Stomach (tissue), 4 donors: ENCODE measurements at regions not wholly inside any gene's neighbourhood (a gene's known extent, or its start where the extent isn't known, plus 50 kb on each side); places are given as distances from the start of the nearest gene placed in this dataset.

Experiments used
- EP300 ChIP-seq: sonication (generic); formaldehyde crosslinking; IDR thresholded peaks from one replicate; pipeline ENCODE4 v1.6.1; 2017; ENCODE audit warnings: antibody characterized with exemption
- POLR2AphosphoS5 ChIP-seq, 3 donors: sonication (generic); formaldehyde crosslinking; IDR thresholded peaks; one replicate each; pipeline ENCODE4 v1.6.1; 2016; ENCODE audit warnings: antibody characterized with exemption in 3 of 3
- TF ChIP-seq, protein P1 (sequence below), 7 experiments: fragments of 450-650 bp in 4 of 7; fragments of 200-600 bp in 3 of 7; sonication (generic) in 3 of 7; IDR thresholded peaks; one replicate each; pipeline ENCODE4 v1.5.1; 2016 to 2019; ENCODE audit warnings: antibody characterized with exemption in 7 of 7, control low read depth in 2 of 7, mild to moderate bottlenecking in 1 of 7

DNA sequence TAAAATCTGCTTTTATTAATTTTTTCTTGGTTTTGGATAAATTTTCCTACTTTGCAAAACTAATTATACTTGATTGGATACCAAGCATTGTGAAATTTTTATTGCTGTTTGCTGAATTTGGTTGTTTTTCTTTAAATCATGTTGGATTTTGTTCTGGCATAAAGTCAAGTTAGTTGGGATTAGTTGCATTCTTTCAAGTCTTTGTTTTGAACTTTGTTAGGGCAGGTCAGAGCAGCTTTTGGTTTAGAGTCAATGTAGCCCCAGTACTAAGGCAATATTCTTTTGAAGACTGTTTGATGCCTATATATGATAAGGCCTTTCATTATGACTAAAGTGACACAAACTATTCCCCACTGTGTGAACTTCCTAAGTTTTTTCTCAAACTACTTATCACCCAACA lies 531.1 kb downstream of the RASEF start:
- TF ChIP-seq, protein P1, sequence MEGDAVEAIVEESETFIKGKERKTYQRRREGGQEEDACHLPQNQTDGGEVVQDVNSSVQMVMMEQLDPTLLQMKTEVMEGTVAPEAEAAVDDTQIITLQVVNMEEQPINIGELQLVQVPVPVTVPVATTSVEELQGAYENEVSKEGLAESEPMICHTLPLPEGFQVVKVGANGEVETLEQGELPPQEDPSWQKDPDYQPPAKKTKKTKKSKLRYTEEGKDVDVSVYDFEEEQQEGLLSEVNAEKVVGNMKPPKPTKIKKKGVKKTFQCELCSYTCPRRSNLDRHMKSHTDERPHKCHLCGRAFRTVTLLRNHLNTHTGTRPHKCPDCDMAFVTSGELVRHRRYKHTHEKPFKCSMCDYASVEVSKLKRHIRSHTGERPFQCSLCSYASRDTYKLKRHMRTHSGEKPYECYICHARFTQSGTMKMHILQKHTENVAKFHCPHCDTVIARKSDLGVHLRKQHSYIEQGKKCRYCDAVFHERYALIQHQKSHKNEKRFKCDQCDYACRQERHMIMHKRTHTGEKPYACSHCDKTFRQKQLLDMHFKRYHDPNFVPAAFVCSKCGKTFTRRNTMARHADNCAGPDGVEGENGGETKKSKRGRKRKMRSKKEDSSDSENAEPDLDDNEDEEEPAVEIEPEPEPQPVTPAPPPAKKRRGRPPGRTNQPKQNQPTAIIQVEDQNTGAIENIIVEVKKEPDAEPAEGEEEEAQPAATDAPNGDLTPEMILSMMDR (IDR thresholded peaks at IDR 0.05) = no peak
- TF ChIP-seq POLR2AphosphoS5 (IDR thresholded peaks at IDR 0.05) = no peak
- no peak for TF ChIP-seq EP300
